OCI-LY7 (cell line): ENCODE measurements at regions not wholly inside any gene's neighbourhood (a gene's known extent, or its start where the extent isn't known, plus 50 kb on each side); places are given as distances from the start of the nearest gene placed in this dataset.

Source experiments
- BruUV-seq: library from RNA; stranded (reverse); fragments of 400-500 nt; replicated peaks from 2 replicates; lab custom pipeline; 2021; lab: Mats Ljungman, UMichigan
- CTCF ChIA-PET: fragments of 300-600 bp; sonication (Branson Sonifier 250); formaldehyde crosslinking; loops from one replicate; lab custom pipeline; 2022; ENCODE audit warnings: antibody characterized with exemption; ENCODE audit not compliant: unreplicated experiment; lab: Charles Lee
- POLR2A ChIA-PET: fragments of 300-600 bp; sonication (Branson Sonifier 250); formaldehyde crosslinking; loops from one replicate; lab custom pipeline; 2022; ENCODE audit warnings: antibody characterized with exemption; lab: Charles Lee
- DNase-seq: peaks from one replicate; pipeline ENCODE4 v3.0.0-alpha.2; 2015; ENCODE audit warnings: low spot score
- H2AFZ ChIP-seq: fragments of 200-600 bp; sonication (generic), shearing (Covaris generic); 2 replicates; pipeline ENCODE4 v1.6.1; 2014; ENCODE audit warnings: mild to moderate bottlenecking, antibody characterized with exemption, low read length, moderate library complexity
- H3K27ac ChIP-seq: fragments of 200-600 bp; sonication (generic); 2 replicates; pipeline ENCODE4 v1.5.1; 2014; ENCODE audit warnings: mixed run types, low read depth, mild to moderate bottlenecking, moderate library complexity, low read length, inconsistent platforms; ENCODE audit not compliant: poor library complexity, severe bottlenecking
- H3K36me3 ChIP-seq: fragments of 200-600 bp; sonication (generic); 2 replicates; pipeline ENCODE4 v1.6.1; 2014; ENCODE audit warnings: mild to moderate bottlenecking, antibody characterized with exemption, low read length, moderate library complexity, mixed read lengths; ENCODE audit not compliant: insufficient read depth
- H3K4me1 ChIP-seq: fragments of 200-600 bp; sonication (generic); 2 replicates; pipeline ENCODE4 v1.5.1; 2014; ENCODE audit warnings: mild to moderate bottlenecking, low read length; ENCODE audit not compliant: insufficient read depth, poor library complexity, severe bottlenecking
- H3K4me2 ChIP-seq: fragments of 200-600 bp; sonication (generic); 2 replicates; pipeline ENCODE4 v1.6.1; 2014; ENCODE audit warnings: mild to moderate bottlenecking, low read length
- H3K4me3 ChIP-seq: fragments of 200-600 bp; sonication (generic); 2 replicates; pipeline ENCODE4 v1.5.1; 2014; ENCODE audit warnings: mild to moderate bottlenecking, low read depth, low read length; ENCODE audit not compliant: poor library complexity, severe bottlenecking
- H3K79me2 ChIP-seq: fragments of 200-600 bp; sonication (generic); 2 replicates; pipeline ENCODE4 v1.6.1; 2016; ENCODE audit warnings: low read depth, mild to moderate bottlenecking, low read length, moderate library complexity, mixed read lengths; ENCODE audit not compliant: insufficient read depth
- H3K9me2 ChIP-seq: fragments of 200-600 bp; sonication (generic); 2 replicates; pipeline ENCODE4 v1.6.1; 2016; ENCODE audit warnings: mild to moderate bottlenecking, low read length, mixed read lengths; ENCODE audit not compliant: insufficient read depth
- H3K9me3 ChIP-seq: fragments of 200-600 bp; sonication (generic); 2 replicates; pipeline ENCODE4 v1.6.1; 2014; ENCODE audit warnings: mild to moderate bottlenecking, mixed run types, low read length, mixed read lengths
- H4K20me1 ChIP-seq: fragments of 200-600 bp; sonication (generic); 2 replicates; pipeline ENCODE4 v1.6.1; 2014; ENCODE audit warnings: mild to moderate bottlenecking, antibody characterized with exemption, low read length, moderate library complexity, mixed read lengths; ENCODE audit not compliant: insufficient read depth
- CTCF ChIP-seq: fragments of 200-600 bp; sonication (generic); conservative IDR thresholded peaks from 2 replicates; pipeline ENCODE4 v1.5.1; 2014; ENCODE audit warnings: mild to moderate bottlenecking, antibody characterized with exemption, low read length, moderate library complexity, mixed read lengths
- EZH2phosphoT487 ChIP-seq: fragments of 200-600 bp; sonication (generic); IDR thresholded peaks from 2 replicates; pipeline ENCODE4 v1.6.1; 2018; ENCODE audit warnings: low read depth, borderline replicate concordance, mild to moderate bottlenecking, mixed run types, antibody characterized with exemption, low read length, moderate library complexity, mixed read lengths
- intact Hi-C: fragments of 100-400 bp; cut with micrococcal nuclease; formaldehyde crosslinking; loops from one replicate; pipeline ENCODE4 v1.10.0; 2022; ENCODE audit not compliant: unreplicated experiment

- no peaks in the 10 kb centered on the region for H3K9me3 ChIP-seq
- CTCF ChIA-PET = no interaction called here
- no peaks in the 10 kb centered on the region for H4K20me1 ChIP-seq
- no peak for DNase-seq
- H3K79me2 ChIP-seq = no peaks in the 10 kb centered on the region
- TF ChIP-seq CTCF (no peak), EZH2phosphoT487 (no peak)
- no peak overlapping the region for H2AFZ ChIP-seq
- H3K36me3 ChIP-seq = no peaks in the 10 kb centered on the region
- no peak overlapping the region for H3K4me2 ChIP-seq
- H3K27ac ChIP-seq = no peak overlapping the region
- no peaks in the 10 kb centered on the region for H3K9me2 ChIP-seq
- intact Hi-C loops = no loop called here
- no TSS peak for BruUV-seq
- POLR2A ChIA-PET = interaction anchor here (0.6 kb wide), 1 partner anchor 759 kb away, joined by 4 read pairs; no protein-coding TSS in a partner anchor
- H3K4me3 ChIP-seq = no peak overlapping the region
- H3K4me1 ChIP-seq = no peaks in the 10 kb centered on the region
Observed at GRCh38 chr1:70871790-70872189, 175.8 kb downstream of the PTGER3 start.

GRCh38 chr1:70874063-70874462 lies 173.6 kb downstream of the PTGER3 start:
- intact Hi-C loops = no loop called here
- no peak for DNase-seq
- H3K9me3 ChIP-seq = no peaks in the 10 kb centered on the region
- no peak overlapping the region for H2AFZ ChIP-seq
- TF ChIP-seq EZH2phosphoT487 (no peak), CTCF (no peak)
- no peaks in the 10 kb centered on the region for H3K9me2 ChIP-seq
- POLR2A ChIA-PET = no interaction called here
- H3K4me1 ChIP-seq = no peaks in the 10 kb centered on the region
- CTCF ChIA-PET = no interaction called here
- H3K36me3 ChIP-seq = no peaks in the 10 kb centered on the region
- H4K20me1 ChIP-seq = no peaks in the 10 kb centered on the region
- H3K4me3 ChIP-seq = no peak overlapping the region
- H3K27ac ChIP-seq = no peak overlapping the region
- no peak overlapping the region for H3K4me2 ChIP-seq
- H3K79me2 ChIP-seq = no peaks in the 10 kb centered on the region
- no TSS peak for BruUV-seq

- H3K4me1 ChIP-seq = no peaks in the 10 kb centered on the region
- no peak overlapping the region for H3K4me2 ChIP-seq
- no peaks in the 10 kb centered on the region for H4K20me1 ChIP-seq
- no peak for TF ChIP-seq EZH2phosphoT487
- TF ChIP-seq CTCF = no peak
- no peak overlapping the region for H2AFZ ChIP-seq
- H3K9me2 ChIP-seq = no peaks in the 10 kb centered on the region
- DNase-seq = no peak
- H3K4me3 ChIP-seq = no peak overlapping the region
- no peaks in the 10 kb centered on the region for H3K36me3 ChIP-seq
- intact Hi-C loops = no loop called here
- no peak overlapping the region for H3K27ac ChIP-seq
- H3K79me2 ChIP-seq = no peaks in the 10 kb centered on the region
- POLR2A ChIA-PET = no interaction called here
- BruUV-seq = no TSS peak
- CTCF ChIA-PET = no interaction called here
- H3K9me3 ChIP-seq = no peaks in the 10 kb centered on the region
Observed at GRCh38 chr1:70874818-70875217, 172.8 kb downstream of the PTGER3 start.
